OCI-LY1 (cell line): ENCODE measurements at regions not wholly inside any gene's neighbourhood (a gene's known extent, or its start where the extent isn't known, plus 50 kb on each side); places are given as distances from the start of the nearest gene placed in this dataset.

Experiments used
- CTCF ChIP-seq: fragments of 200-600 bp; sonication (generic), shearing (Covaris generic); IDR thresholded peaks from 2 replicates; pipeline ENCODE4 v1.5.1; 2017; ENCODE audit warnings: mild to moderate bottlenecking, antibody characterized with exemption, low read length, moderate library complexity, mixed read lengths
- EZH2 ChIP-seq: fragments of 200-600 bp; sonication (generic), shearing (Covaris generic); IDR thresholded peaks from 2 replicates; pipeline ENCODE4 v1.8.0; 2017; ENCODE audit warnings: borderline replicate concordance, mixed run types, mild to moderate bottlenecking, antibody characterized with exemption, low read length, moderate library complexity, mixed read lengths

GRCh38 chr2:164178835-164179465, 442.3 kb downstream of the GRB14 start:
- TF ChIP-seq CTCF (no peak), EZH2 (no peak)
